ENCODE measurements at regions not wholly inside any gene's neighbourhood (a gene's known extent, or its start where the extent isn't known, plus 50 kb on each side); places are given as distances from the start of the nearest gene placed in this dataset.

GRCh38 chr13:89267734-89268133, 1596.6 kb downstream of the SLITRK5 start:
- TF ChIP-seq POLR2A (IDR thresholded peaks at IDR 0.05; ENCODE audit: low read length) (no peak), GATA1 (IDR thresholded peaks at IDR 0.05; ENCODE audit: low read depth, low read length) (no peak)

Measured in erythroblast (primary cell).